ENCODE measurements at regions not wholly inside any gene's neighbourhood (a gene's known extent, or its start where the extent isn't known, plus 50 kb on each side); places are given as distances from the start of the nearest gene placed in this dataset.

DNA sequence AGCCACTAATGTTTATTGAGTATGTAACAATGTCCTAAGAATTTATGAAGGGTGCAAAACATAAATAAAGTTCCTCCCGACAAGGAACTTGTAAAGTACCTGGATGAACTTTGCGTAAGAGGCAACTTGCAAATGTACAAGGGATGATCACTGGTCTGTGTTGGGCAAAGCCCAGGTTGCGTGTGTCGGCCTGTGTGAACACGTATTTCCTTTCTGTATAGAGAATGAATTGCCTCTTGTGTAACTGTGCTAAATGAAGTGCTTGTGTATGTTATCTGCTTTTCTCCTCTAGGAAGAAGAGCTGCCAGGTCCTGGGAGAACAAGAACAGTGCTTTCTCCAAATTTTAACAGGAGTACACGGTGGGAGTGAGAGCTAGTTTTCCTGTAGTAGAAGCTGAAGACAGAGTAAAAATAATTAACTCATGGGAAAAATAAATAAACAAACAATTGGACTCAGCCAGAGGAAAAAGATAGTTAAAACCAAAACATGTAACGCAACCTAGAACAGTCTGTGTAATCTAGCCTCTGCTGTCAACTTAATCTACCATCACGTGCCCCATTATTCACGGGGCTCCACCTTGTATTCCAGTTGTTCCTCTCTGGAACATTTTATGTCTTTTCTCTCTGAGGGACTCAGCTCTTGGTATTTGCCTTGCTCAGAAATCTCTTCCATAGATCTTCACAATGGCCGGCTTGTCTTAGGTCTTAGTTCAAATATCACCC lies 83.7 kb upstream of the RASGRP1 start:
- TF ChIP-seq POLR2A (IDR thresholded peaks at IDR 0.05): no peak
- TF ChIP-seq, protein P1, sequence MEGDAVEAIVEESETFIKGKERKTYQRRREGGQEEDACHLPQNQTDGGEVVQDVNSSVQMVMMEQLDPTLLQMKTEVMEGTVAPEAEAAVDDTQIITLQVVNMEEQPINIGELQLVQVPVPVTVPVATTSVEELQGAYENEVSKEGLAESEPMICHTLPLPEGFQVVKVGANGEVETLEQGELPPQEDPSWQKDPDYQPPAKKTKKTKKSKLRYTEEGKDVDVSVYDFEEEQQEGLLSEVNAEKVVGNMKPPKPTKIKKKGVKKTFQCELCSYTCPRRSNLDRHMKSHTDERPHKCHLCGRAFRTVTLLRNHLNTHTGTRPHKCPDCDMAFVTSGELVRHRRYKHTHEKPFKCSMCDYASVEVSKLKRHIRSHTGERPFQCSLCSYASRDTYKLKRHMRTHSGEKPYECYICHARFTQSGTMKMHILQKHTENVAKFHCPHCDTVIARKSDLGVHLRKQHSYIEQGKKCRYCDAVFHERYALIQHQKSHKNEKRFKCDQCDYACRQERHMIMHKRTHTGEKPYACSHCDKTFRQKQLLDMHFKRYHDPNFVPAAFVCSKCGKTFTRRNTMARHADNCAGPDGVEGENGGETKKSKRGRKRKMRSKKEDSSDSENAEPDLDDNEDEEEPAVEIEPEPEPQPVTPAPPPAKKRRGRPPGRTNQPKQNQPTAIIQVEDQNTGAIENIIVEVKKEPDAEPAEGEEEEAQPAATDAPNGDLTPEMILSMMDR (IDR thresholded peaks at IDR 0.05): no peak
